ENCODE measurements at regions not wholly inside any gene's neighbourhood (a gene's known extent, or its start where the extent isn't known, plus 50 kb on each side); places are given as distances from the start of the nearest gene placed in this dataset.

DNA sequence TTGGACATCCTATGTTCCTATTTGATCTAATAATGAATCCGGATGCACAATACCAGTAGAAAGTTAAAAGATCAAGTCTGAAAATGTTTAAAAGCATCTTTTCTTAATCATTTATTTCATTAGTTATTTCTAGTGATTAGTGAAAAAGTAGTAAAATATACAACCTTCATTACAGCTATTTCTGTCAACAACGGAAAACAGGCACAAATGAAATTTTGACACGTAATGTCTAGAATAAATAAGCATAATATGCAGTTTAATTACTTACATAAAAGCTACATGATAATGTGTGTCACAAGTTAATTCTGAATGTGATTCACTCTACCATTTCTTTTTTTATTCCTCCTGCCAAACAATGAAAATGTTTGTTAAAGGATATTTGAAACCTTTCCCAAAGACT, 216.1 kb downstream of the MYCN start:
- TF ChIP-seq FOXK2 (IDR thresholded peaks at IDR 0.05) (no peak), BHLHE40 (IDR thresholded peaks at IDR 0.05; ENCODE audit: borderline replicate concordance) (no peak), HDGF (IDR thresholded peaks at IDR 0.05; ENCODE audit: borderline replicate concordance) (no peak), ARNT (IDR thresholded peaks at IDR 0.05) (no peak), NFRKB (IDR thresholded peaks at IDR 0.05) (no peak), TARDBP (IDR thresholded peaks at IDR 0.05) (no peak), L3MBTL2 (conservative IDR thresholded peaks at IDR 0.05) (no peak), SP1 (IDR thresholded peaks at IDR 0.05) (no peak), ELF4 (IDR thresholded peaks at IDR 0.05) (no peak), FOXM1 (IDR thresholded peaks at IDR 0.05; ENCODE audit: borderline replicate concordance) (no peak), FOXA1 (IDR thresholded peaks at IDR 0.05) (no peak)
